Erythroblast (primary cell): ENCODE measurements at regions not wholly inside any gene's neighbourhood (a gene's known extent, or its start where the extent isn't known, plus 50 kb on each side); places are given as distances from the start of the nearest gene placed in this dataset.
"Not testable (repeated sequence)": the region's sequence is repeated elsewhere in the genome, so short reads cannot be mapped to it uniquely, and the experiment has no call there.

Source experiments
- GATA1 ChIP-seq: IDR thresholded peaks from 2 replicates; pipeline ENCODE4 v1.6.1; 2011; ENCODE audit warnings: low read depth, mild to moderate bottlenecking, control low read depth, low read length, moderate library complexity
- POLR2A ChIP-seq: IDR thresholded peaks from 2 replicates; pipeline ENCODE4 v1.6.1; 2011; ENCODE audit warnings: mild to moderate bottlenecking, low read length

GRCh38 chr11:3468963-3469362, 90.0 kb upstream of the ZNF195 start:
- not testable (repeated sequence) for TF ChIP-seq POLR2A, GATA1
